ENCODE measurements at regions not wholly inside any gene's neighbourhood (a gene's known extent, or its start where the extent isn't known, plus 50 kb on each side); places are given as distances from the start of the nearest gene placed in this dataset.

DNA sequence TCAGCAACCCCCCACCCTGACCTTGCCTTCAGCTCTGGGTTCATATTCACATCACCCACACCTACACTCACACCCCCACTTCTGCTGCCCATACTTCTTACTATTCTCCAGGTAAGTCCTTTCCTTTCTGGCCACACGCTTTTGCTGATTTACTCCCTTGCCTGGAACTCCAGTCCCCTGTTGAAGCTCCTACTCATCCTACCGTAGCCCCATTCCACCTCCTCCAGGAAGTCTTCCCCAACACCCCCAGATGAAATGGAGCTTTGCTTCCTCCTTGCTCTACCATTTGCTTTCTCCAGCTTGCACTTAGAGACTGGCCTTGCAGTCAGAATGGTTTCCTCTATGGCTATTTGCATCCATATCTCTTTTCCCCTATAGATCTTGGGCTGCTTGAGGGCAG is 182.3 kb downstream of the MELK start:
- TF ChIP-seq, protein P1, sequence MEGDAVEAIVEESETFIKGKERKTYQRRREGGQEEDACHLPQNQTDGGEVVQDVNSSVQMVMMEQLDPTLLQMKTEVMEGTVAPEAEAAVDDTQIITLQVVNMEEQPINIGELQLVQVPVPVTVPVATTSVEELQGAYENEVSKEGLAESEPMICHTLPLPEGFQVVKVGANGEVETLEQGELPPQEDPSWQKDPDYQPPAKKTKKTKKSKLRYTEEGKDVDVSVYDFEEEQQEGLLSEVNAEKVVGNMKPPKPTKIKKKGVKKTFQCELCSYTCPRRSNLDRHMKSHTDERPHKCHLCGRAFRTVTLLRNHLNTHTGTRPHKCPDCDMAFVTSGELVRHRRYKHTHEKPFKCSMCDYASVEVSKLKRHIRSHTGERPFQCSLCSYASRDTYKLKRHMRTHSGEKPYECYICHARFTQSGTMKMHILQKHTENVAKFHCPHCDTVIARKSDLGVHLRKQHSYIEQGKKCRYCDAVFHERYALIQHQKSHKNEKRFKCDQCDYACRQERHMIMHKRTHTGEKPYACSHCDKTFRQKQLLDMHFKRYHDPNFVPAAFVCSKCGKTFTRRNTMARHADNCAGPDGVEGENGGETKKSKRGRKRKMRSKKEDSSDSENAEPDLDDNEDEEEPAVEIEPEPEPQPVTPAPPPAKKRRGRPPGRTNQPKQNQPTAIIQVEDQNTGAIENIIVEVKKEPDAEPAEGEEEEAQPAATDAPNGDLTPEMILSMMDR (conservative IDR thresholded peaks at IDR 0.05), result no peak
- no peak for TF ChIP-seq EZH2 (IDR thresholded peaks at IDR 0.05; ENCODE audit: low read depth)

All from PC-9 (cell line).